Activated CD8-positive, alpha-beta T cell treated with anti-CD3 and anti-CD28 coated beads for 36 hours (primary cell): ENCODE measurements at regions not wholly inside any gene's neighbourhood (a gene's known extent, or its start where the extent isn't known, plus 50 kb on each side); places are given as distances from the start of the nearest gene placed in this dataset.

Experiments used
- ATAC-seq: fragments of 200-7000 bp; cut with Tn5 transposase; one replicate; pipeline ENCODE4 v1.10.0; 2021; ENCODE audit warnings: mild to moderate bottlenecking, moderate library complexity
- CTCF ChIA-PET: fragments of 350-600 bp; sonication (Branson Sonifier 250); formaldehyde crosslinking; loops from one replicate; lab custom pipeline; 2021; ENCODE audit warnings: antibody characterized with exemption; lab: Charles Lee
- POLR2A ChIA-PET: fragments of 350-600 bp; sonication (Branson Sonifier 250); formaldehyde crosslinking; loops from one replicate; lab custom pipeline; 2021; ENCODE audit warnings: antibody characterized with exemption; lab: Charles Lee
- DNase-seq: peaks from one replicate; pipeline ENCODE4 v3.0.0-alpha.2; 2020
- H3K27ac Mint-ChIP-seq: one replicate; pipeline ENCODE4 v1.8.0; 2021; ENCODE audit warnings: mild to moderate bottlenecking, mixed read lengths
- H3K27me3 Mint-ChIP-seq: one replicate; pipeline ENCODE4 v1.8.0; 2021; ENCODE audit warnings: mixed read lengths
- H3K36me3 Mint-ChIP-seq: one replicate; pipeline ENCODE4 v1.8.0; 2021; ENCODE audit warnings: low read depth, mixed read lengths
- H3K4me1 Mint-ChIP-seq: one replicate; pipeline ENCODE4 v1.8.0; 2021; ENCODE audit warnings: low read depth, mixed read lengths
- H3K4me3 Mint-ChIP-seq: one replicate; pipeline ENCODE4 v1.8.0; 2021; ENCODE audit warnings: mild to moderate bottlenecking, moderate library complexity, mixed read lengths
- H3K9me3 Mint-ChIP-seq: one replicate; pipeline ENCODE4 v1.8.0; 2021; ENCODE audit warnings: mixed read lengths
- CTCF ChIP-seq: fragments of 200-600 bp; IDR thresholded peaks from one replicate; pipeline ENCODE4 v1.8.0; 2022; ENCODE audit warnings: antibody characterized with exemption, mild to moderate bottlenecking
- intact Hi-C: fragments of 100-400 bp; cut with micrococcal nuclease; formaldehyde crosslinking; loops from one replicate; pipeline ENCODE4 v1.10.0; 2022

GRCh38 chr3:119091936-119092677, 53.9 kb upstream of the TEX55 start:
- Mint-ChIP-seq H3K36me3 (no peaks in the 10 kb centered on the region), H3K4me1 (no peaks in the 10 kb centered on the region), H3K27ac (no peak overlapping the region), H3K4me3 (no peak overlapping the region), H3K27me3 (no peaks in the 10 kb centered on the region), H3K9me3 (no peaks in the 10 kb centered on the region)
- CTCF ChIA-PET: interaction anchor here (0.7 to 12.6 kb wide), 2 partner anchors 211 to 274 kb away, joined by 3 to 399 read pairs; no protein-coding TSS in a partner anchor
- intact Hi-C loops: no loop called here
- POLR2A ChIA-PET: no interaction called here
- no peak for TF ChIP-seq CTCF
- DNase-seq (no peak), ATAC-seq (no peak)

GRCh38 chr3:119087799-119088198, 53.2 kb upstream of the IGSF11 start:
- CTCF ChIA-PET: interaction anchor here (1.5 to 12.6 kb wide), 3 partner anchors 11 to 207 kb away, joined by 4 to 399 read pairs (median 4); partner anchors contain the start of gene IGSF11
- Mint-ChIP-seq H3K9me3 (no peaks in the 10 kb centered on the region), H3K27ac (no peak overlapping the region), H3K4me1 (no peaks in the 10 kb centered on the region), H3K4me3 (no peak overlapping the region), H3K27me3 (peaks cover 4% of the 10 kb centered on the region), H3K36me3 (no peaks in the 10 kb centered on the region)
- no peak for TF ChIP-seq CTCF
- intact Hi-C loops: no loop called here
- POLR2A ChIA-PET: no interaction called here
- DNase-seq: no peak
- ATAC-seq: no peak

GRCh38 chr3:119085070-119085439, 50.4 kb upstream of the IGSF11 start:
- no peaks in the 10 kb centered on the region for H3K4me1 Mint-ChIP-seq
- H3K9me3 Mint-ChIP-seq: no peaks in the 10 kb centered on the region
- no peaks in the 10 kb centered on the region for H3K36me3 Mint-ChIP-seq
- no peak for DNase-seq
- peaks cover 4% of the 10 kb centered on the region for H3K27me3 Mint-ChIP-seq
- TF ChIP-seq CTCF: no peak
- intact Hi-C loops: no loop called here
- no peak for ATAC-seq
- POLR2A ChIA-PET: no interaction called here
- no peak overlapping the region for H3K4me3 Mint-ChIP-seq
- CTCF ChIA-PET: interaction anchor here (1.0 to 1.9 kb wide), 3 partner anchors 10 to 200 kb away, joined by 4 to 10 read pairs (median 4); partner anchors contain the start of gene IGSF11
- no peak overlapping the region for H3K27ac Mint-ChIP-seq

- Mint-ChIP-seq H3K4me1 (no peaks in the 10 kb centered on the region), H3K36me3 (no peaks in the 10 kb centered on the region), H3K9me3 (no peaks in the 10 kb centered on the region), H3K27ac (no peak overlapping the region), H3K27me3 (peaks cover 4% of the 10 kb centered on the region), H3K4me3 (no peak overlapping the region)
- CTCF ChIA-PET: interaction anchor here (1.9 kb wide), 1 partner anchor 200 kb away, joined by 10 read pairs; no protein-coding TSS in a partner anchor
- POLR2A ChIA-PET: no interaction called here
- intact Hi-C loops: no loop called here
- no peak for TF ChIP-seq CTCF
- no peak for DNase-seq
- ATAC-seq: no peak
These were observed 49.9 kb upstream of the IGSF11 start for GRCh38 chr3:119084371-119085069.
